ENCODE measurements at regions not wholly inside any gene's neighbourhood (a gene's known extent, or its start where the extent isn't known, plus 50 kb on each side); places are given as distances from the start of the nearest gene placed in this dataset.

- TF ChIP-seq ATF3 (IDR thresholded peaks at IDR 0.05) (no peak), ATF3 (CRISPR knock-in tag; conservative IDR thresholded peaks at IDR 0.05) (no peak), POLR2AphosphoS5 (IDR thresholded peaks at IDR 0.05; ENCODE audit: control insufficient read depth, insufficient read depth, low read depth, low read length) (no peak), PKNOX1 (IDR thresholded peaks at IDR 0.05) (no peak), REST (IDR thresholded peaks at IDR 0.05; ENCODE audit: borderline replicate concordance) (no peak), REST (CRISPR knock-in tag; IDR thresholded peaks at IDR 0.05; ENCODE audit: low read depth) (no peak), BRD9 (IDR thresholded peaks at IDR 0.05; ENCODE audit: low read depth, partially characterized antibody) (no peak), JUND (IDR thresholded peaks at IDR 0.05; ENCODE audit: borderline replicate concordance, low read depth, low read length) (no peak), JUND (tag; IDR thresholded peaks at IDR 0.05; ENCODE audit: borderline replicate concordance, low read depth, low read length) (no peak), NR4A1 (CRISPR knock-in tag; IDR thresholded peaks at IDR 0.05) (no peak), NR4A1 (tag; IDR thresholded peaks at IDR 0.05) (no peak), GTF2F1 (IDR thresholded peaks at IDR 0.05; ENCODE audit: low read depth, low read length) (no peak), POLR2AphosphoS2 (IDR thresholded peaks at IDR 0.05; ENCODE audit: low read length) (no peak), HNRNPK (IDR thresholded peaks at IDR 0.05; ENCODE audit: low read depth, low read length, poor library complexity, severe bottlenecking) (no peak), SMARCA4 (IDR thresholded peaks at IDR 0.05) (no peak)
Observed at GRCh38 chr16:72409423-72409822, 237.5 kb upstream of the PMFBP1 start.

Data from K562 (cell line).